ENCODE measurements at regions not wholly inside any gene's neighbourhood (a gene's known extent, or its start where the extent isn't known, plus 50 kb on each side); places are given as distances from the start of the nearest gene placed in this dataset.

DNA sequence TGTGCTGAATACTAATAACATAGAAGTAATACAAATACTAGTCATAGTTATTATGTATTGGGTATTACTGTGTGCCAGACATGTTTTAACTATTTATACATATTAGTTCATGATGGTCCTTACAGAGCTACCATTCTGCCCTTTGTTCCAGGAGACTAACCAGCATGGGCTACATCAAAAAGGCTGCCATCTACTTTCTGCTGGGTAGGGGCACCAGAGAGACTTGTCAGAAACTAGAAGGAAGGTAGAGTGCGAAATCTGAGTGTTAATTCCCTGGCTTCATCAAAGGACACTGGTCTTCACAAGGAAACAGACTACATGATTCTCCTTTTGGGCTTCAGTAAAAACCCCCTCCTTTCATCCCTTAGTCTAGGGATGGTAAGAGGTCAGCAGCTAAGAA is 347.8 kb downstream of the GBA3 start:
- TF ChIP-seq POLR2A (IDR thresholded peaks at IDR 0.05) = no peak
- TF ChIP-seq, protein P1, sequence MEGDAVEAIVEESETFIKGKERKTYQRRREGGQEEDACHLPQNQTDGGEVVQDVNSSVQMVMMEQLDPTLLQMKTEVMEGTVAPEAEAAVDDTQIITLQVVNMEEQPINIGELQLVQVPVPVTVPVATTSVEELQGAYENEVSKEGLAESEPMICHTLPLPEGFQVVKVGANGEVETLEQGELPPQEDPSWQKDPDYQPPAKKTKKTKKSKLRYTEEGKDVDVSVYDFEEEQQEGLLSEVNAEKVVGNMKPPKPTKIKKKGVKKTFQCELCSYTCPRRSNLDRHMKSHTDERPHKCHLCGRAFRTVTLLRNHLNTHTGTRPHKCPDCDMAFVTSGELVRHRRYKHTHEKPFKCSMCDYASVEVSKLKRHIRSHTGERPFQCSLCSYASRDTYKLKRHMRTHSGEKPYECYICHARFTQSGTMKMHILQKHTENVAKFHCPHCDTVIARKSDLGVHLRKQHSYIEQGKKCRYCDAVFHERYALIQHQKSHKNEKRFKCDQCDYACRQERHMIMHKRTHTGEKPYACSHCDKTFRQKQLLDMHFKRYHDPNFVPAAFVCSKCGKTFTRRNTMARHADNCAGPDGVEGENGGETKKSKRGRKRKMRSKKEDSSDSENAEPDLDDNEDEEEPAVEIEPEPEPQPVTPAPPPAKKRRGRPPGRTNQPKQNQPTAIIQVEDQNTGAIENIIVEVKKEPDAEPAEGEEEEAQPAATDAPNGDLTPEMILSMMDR (IDR thresholded peaks at IDR 0.05) = no peak
